Astrocyte (in vitro differentiated cells and primary cell): ENCODE measurements at regions not wholly inside any gene's neighbourhood (a gene's known extent, or its start where the extent isn't known, plus 50 kb on each side); places are given as distances from the start of the nearest gene placed in this dataset.

Experiments
- DNase-seq: peaks from one replicate; pipeline ENCODE4 v3.0.0-alpha.2; 2010; ENCODE audit warnings: low read depth
- FAIRE-seq: peaks from 2 replicates; lab custom pipeline; 2011; peaks lifted over from hg19 to GRCh38; lab: Jason Lieb, UNC
- H2AFZ ChIP-seq: 2 replicates; pipeline ENCODE4 v1.6.0; 2012; ENCODE audit warnings: low read depth, low read length, inconsistent platforms
- H3K27ac ChIP-seq: 2 replicates; pipeline ENCODE4 v1.5.1; 2011; ENCODE audit warnings: low read depth, low read length, inconsistent platforms
- H3K27me3 ChIP-seq: 2 replicates; pipeline ENCODE4 v1.6.0; 2011; ENCODE audit warnings: low read length, inconsistent platforms; ENCODE audit not compliant: insufficient read depth
- H3K36me3 ChIP-seq: 2 replicates; pipeline ENCODE4 v1.5.1; 2011; ENCODE audit warnings: low read length, inconsistent platforms; ENCODE audit not compliant: insufficient read depth
- H3K4me1 ChIP-seq: 2 replicates; pipeline ENCODE4 v1.5.1; 2011; ENCODE audit warnings: low read length, inconsistent platforms; ENCODE audit not compliant: insufficient read depth
- H3K4me2 ChIP-seq: 2 replicates; pipeline ENCODE4 v1.6.0; 2012; ENCODE audit warnings: low read length, inconsistent platforms
- H3K4me3 ChIP-seq: 2 replicates; pipeline ENCODE4 v1.5.1; 2011; ENCODE audit warnings: low read depth, mild to moderate bottlenecking, low read length, inconsistent platforms; ENCODE audit not compliant: insufficient read depth
- H3K79me2 ChIP-seq: 2 replicates; pipeline ENCODE4 v1.6.0; 2012; ENCODE audit warnings: mild to moderate bottlenecking, low read length, inconsistent platforms; ENCODE audit not compliant: insufficient read depth
- H3K9ac ChIP-seq: 2 replicates; pipeline ENCODE4 v1.6.0; 2012; ENCODE audit warnings: mild to moderate bottlenecking, low read length, inconsistent platforms
- H3K9me3 ChIP-seq: 2 replicates; pipeline ENCODE4 v1.5.1; 2012; ENCODE audit warnings: low read depth, mild to moderate bottlenecking, low read length, inconsistent platforms; ENCODE audit not compliant: insufficient read depth
- H4K20me1 ChIP-seq: 2 replicates; pipeline ENCODE4 v1.6.0; 2012; ENCODE audit warnings: low read length, inconsistent platforms; ENCODE audit not compliant: insufficient read depth
- H3K27ac Mint-ChIP-seq: one replicate; pipeline ENCODE4 v1.8.0; 2021; ENCODE audit warnings: mild to moderate bottlenecking, mixed read lengths; ENCODE audit not compliant: unreplicated experiment
- H3K27me3 Mint-ChIP-seq: one replicate; pipeline ENCODE4 v1.8.0; 2021; ENCODE audit warnings: low read depth, mixed read lengths; ENCODE audit not compliant: unreplicated experiment
- H3K36me3 Mint-ChIP-seq: one replicate; pipeline ENCODE4 v1.8.0; 2021; ENCODE audit warnings: low read depth, mixed read lengths; ENCODE audit not compliant: unreplicated experiment
- H3K4me1 Mint-ChIP-seq: one replicate; pipeline ENCODE4 v1.8.0; 2021; ENCODE audit warnings: low read depth, mixed read lengths; ENCODE audit not compliant: unreplicated experiment
- H3K4me3 Mint-ChIP-seq: one replicate; pipeline ENCODE4 v1.8.0; 2021; ENCODE audit warnings: mild to moderate bottlenecking, moderate library complexity, mixed read lengths; ENCODE audit not compliant: unreplicated experiment
- H3K9me3 Mint-ChIP-seq: one replicate; pipeline ENCODE4 v1.8.0; 2021; ENCODE audit warnings: mild to moderate bottlenecking, mixed read lengths; ENCODE audit not compliant: unreplicated experiment
- CTCF ChIP-seq: IDR thresholded peaks from 2 replicates; pipeline ENCODE4 v1.5.1; 2011; ENCODE audit warnings: low read depth, mild to moderate bottlenecking, inconsistent platforms, low read length, moderate library complexity; ENCODE audit not compliant: insufficient read depth
- EZH2 ChIP-seq: IDR thresholded peaks from 2 replicates; pipeline ENCODE4 v1.6.1; 2012; ENCODE audit warnings: mild to moderate bottlenecking, low read length, inconsistent platforms; ENCODE audit not compliant: insufficient read depth

DNA sequence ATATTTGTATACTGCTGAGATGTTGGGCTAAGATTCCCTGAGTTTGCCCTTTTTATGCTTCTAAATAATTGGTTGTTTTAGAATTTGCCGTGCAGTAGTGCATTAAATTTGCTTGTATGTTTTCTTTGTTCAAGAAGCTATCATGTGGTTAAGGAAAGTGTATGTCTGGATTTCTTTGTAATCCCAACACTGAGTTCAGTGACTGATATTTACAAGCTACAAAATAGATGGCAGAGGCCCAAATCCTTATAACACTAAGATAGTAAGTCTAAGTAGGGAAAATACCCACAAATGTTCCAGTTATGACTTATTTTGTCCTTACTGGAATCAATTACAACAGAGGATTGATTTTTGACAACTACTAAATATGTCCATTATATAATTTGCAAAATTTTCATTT, 435.0 kb upstream of the KLF12 start:
- no peak overlapping the region for H3K9ac ChIP-seq
- no peak for TF ChIP-seq EZH2
- TF ChIP-seq CTCF, result no peak
- Mint-ChIP-seq H3K27ac (peak overlapping the region; percentile 10), H3K27me3 (peaks cover 2% of the 10 kb centered on the region), H3K4me1 (peaks cover 12% of the 10 kb centered on the region), H3K36me3 (no peaks in the 10 kb centered on the region), H3K9me3 (no peaks in the 10 kb centered on the region), H3K4me3 (no peak overlapping the region)
- no peaks in the 10 kb centered on the region for H3K36me3 ChIP-seq
- H3K4me3 ChIP-seq, result no peak overlapping the region
- no peak overlapping the region for H3K27ac ChIP-seq
- H2AFZ ChIP-seq, result no peak overlapping the region
- no peak overlapping the region for H3K4me2 ChIP-seq
- no peak for FAIRE-seq
- H3K79me2 ChIP-seq, result no peaks in the 10 kb centered on the region
- H3K27me3 ChIP-seq, result no peaks in the 10 kb centered on the region
- DNase-seq, result no peak
- no peaks in the 10 kb centered on the region for H4K20me1 ChIP-seq
- H3K4me1 ChIP-seq, result no peaks in the 10 kb centered on the region
- H3K9me3 ChIP-seq, result no peaks in the 10 kb centered on the region

GRCh38 chr13:74567485-74567884, 433.3 kb upstream of the KLF12 start:
- Mint-ChIP-seq H3K4me1 (peaks cover 14% of the 10 kb centered on the region), H3K9me3 (no peaks in the 10 kb centered on the region), H3K27ac (no peak overlapping the region), H3K27me3 (no peaks in the 10 kb centered on the region), H3K36me3 (no peaks in the 10 kb centered on the region), H3K4me3 (no peak overlapping the region)
- no peak overlapping the region for H3K4me2 ChIP-seq
- H3K4me1 ChIP-seq, result peaks cover under 1% of the 10 kb centered on the region
- H3K4me3 ChIP-seq, result no peak overlapping the region
- TF ChIP-seq CTCF, result no peak
- TF ChIP-seq EZH2, result no peak
- FAIRE-seq (no peak), DNase-seq (no peak)
- H4K20me1 ChIP-seq, result no peaks in the 10 kb centered on the region
- H3K27ac ChIP-seq, result no peak overlapping the region
- H3K36me3 ChIP-seq, result no peaks in the 10 kb centered on the region
- no peaks in the 10 kb centered on the region for H3K27me3 ChIP-seq
- no peak overlapping the region for H2AFZ ChIP-seq
- no peak overlapping the region for H3K9ac ChIP-seq
- H3K9me3 ChIP-seq, result no peaks in the 10 kb centered on the region
- H3K79me2 ChIP-seq, result no peaks in the 10 kb centered on the region

DNA sequence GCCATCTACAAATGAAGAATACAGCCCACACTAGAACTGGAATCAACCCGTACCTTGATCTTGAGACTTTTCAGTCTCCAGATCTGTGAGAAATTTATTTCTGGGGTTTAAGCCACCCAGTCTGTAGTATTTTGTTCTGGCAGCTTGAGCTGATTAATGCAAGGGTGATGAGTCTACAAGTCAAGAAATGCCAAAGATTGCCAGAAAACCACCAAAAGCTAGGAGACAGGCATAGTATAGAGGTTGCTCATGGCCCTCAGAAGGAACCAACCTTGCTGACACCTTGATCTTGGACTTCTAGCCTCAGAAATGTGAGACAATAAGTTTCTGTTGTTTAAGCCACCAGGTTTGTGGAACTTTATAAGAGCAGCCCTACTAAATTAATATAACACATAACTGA, 428.2 kb upstream of the KLF12 start:
- Histone ChIP-seq H3K36me3 (no peaks in the 10 kb centered on the region), H3K9me3 (no peaks in the 10 kb centered on the region), H3K4me1 (peaks cover 3% of the 10 kb centered on the region), H3K9ac (no peak overlapping the region), H4K20me1 (no peaks in the 10 kb centered on the region), H3K27ac (no peak overlapping the region), H3K79me2 (no peaks in the 10 kb centered on the region), H3K4me3 (no peak overlapping the region), H2AFZ (no peak overlapping the region), H3K4me2 (no peak overlapping the region), H3K27me3 (no peaks in the 10 kb centered on the region)
- Mint-ChIP-seq H3K27me3 (no peaks in the 10 kb centered on the region), H3K27ac (no peak overlapping the region), H3K4me3 (no peak overlapping the region), H3K4me1 (peaks cover 6% of the 10 kb centered on the region), H3K9me3 (no peaks in the 10 kb centered on the region), H3K36me3 (no peaks in the 10 kb centered on the region)
- TF ChIP-seq CTCF (no peak), EZH2 (no peak)
- FAIRE-seq (peak; percentile 43), DNase-seq (peak; percentile 61)
